ENCODE measurements at regions not wholly inside any gene's neighbourhood (a gene's known extent, or its start where the extent isn't known, plus 50 kb on each side); places are given as distances from the start of the nearest gene placed in this dataset.

DNA sequence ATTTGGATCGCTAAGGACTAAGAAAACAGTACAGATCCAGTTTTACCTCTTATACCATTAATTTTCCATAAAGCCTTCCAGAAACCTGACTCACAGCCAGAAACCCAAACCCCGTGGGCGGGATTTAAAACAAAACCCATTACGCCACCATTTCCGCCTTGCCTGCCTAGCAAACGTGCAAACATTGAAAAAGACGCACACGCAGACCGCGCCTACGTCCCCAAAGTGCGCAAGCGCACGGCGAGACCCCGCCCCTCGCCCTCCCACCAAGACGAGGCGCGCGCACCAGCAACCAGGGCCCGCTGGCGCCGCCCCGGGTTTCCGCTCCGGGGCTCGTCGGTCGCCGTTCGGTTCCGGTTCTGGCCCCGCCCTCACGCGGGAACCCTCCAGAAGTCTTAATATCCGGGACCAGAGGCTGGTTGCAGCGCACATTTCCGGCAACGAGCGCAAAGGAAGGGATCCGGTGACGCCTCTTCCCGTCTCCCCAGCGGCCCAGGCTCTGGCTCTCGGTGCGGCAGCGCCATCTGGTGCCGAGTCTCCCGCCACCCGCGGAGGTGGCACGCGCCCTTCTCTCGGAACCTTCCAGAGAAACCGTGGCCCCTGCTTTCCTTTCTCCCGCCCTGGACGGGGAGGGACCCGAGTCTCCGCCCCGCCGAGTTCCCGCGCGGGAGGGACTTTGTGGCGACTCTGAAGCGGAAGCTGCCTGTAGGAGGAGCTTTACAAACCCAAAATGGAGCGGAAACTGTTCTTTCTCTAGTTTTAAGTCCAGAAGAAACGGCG lies 256.9 kb upstream of the STARD13 start:
- TF ChIP-seq, protein P1, sequence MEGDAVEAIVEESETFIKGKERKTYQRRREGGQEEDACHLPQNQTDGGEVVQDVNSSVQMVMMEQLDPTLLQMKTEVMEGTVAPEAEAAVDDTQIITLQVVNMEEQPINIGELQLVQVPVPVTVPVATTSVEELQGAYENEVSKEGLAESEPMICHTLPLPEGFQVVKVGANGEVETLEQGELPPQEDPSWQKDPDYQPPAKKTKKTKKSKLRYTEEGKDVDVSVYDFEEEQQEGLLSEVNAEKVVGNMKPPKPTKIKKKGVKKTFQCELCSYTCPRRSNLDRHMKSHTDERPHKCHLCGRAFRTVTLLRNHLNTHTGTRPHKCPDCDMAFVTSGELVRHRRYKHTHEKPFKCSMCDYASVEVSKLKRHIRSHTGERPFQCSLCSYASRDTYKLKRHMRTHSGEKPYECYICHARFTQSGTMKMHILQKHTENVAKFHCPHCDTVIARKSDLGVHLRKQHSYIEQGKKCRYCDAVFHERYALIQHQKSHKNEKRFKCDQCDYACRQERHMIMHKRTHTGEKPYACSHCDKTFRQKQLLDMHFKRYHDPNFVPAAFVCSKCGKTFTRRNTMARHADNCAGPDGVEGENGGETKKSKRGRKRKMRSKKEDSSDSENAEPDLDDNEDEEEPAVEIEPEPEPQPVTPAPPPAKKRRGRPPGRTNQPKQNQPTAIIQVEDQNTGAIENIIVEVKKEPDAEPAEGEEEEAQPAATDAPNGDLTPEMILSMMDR (conservative IDR thresholded peaks at IDR 0.05; ENCODE audit: low read depth, low read length), result peak; percentile 95
- no peak for TF ChIP-seq EZH2 (IDR thresholded peaks at IDR 0.05; ENCODE audit: borderline replicate concordance, low read depth, low read length, poor library complexity, severe bottlenecking)
